RWPE1 (cell line): ENCODE measurements at regions not wholly inside any gene's neighbourhood (a gene's known extent, or its start where the extent isn't known, plus 50 kb on each side); places are given as distances from the start of the nearest gene placed in this dataset.
A peak's percentile ranks its signal among the peaks of the same experiment; 100 is the strongest.

Source experiments
- CTCF ChIA-PET: fragments of 350-600 bp; sonication (Branson Sonifier 250); formaldehyde crosslinking; extraction: SDS; loops from one replicate; lab custom pipeline; 2021; lab: Yijun Ruan, JAX
- POLR2A ChIA-PET: fragments of 400-600 bp; formaldehyde crosslinking; extraction: SDS; loops from one replicate; lab custom pipeline; 2020; ENCODE audit warnings: antibody characterized with exemption; ENCODE audit not compliant: low non-redundant PET; lab: Yijun Ruan, JAX
- DNase-seq: peaks from one replicate; pipeline ENCODE4 v3.0.0; 2012; ENCODE audit warnings: low spot score
- H3K27ac ChIP-seq: fragments of 450-650 bp; 2 replicates; pipeline ENCODE4 v1.5.1; 2017
- CTCF ChIP-seq: fragments of 450-650 bp; conservative IDR thresholded peaks from 2 replicates; pipeline ENCODE4 v1.5.1; 2017; ENCODE audit warnings: low read depth, mild to moderate bottlenecking

DNA sequence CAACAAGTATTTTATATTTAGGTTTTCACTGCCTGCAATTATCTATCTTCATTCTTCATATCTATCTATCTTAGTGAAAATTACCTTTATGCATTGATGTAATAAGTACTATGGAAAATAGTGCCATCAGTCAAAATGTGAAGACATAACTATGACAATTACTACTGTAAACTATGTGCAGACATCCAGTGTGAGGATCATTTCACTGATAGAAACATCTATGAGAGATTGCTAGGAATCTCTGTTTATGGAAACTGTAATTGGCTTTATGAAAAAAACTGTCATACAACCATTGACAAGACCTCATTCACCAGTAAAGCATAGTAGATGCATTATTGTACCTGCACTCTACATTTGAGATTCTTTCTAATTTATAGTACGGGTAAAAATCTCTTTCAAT, 401.0 kb downstream of the PMP22 start:
- ChIA-PET CTCF (no interaction called here), POLR2A (no interaction called here)
- TF ChIP-seq CTCF, result no peak
- no peak for DNase-seq
- H3K27ac ChIP-seq, result no peak overlapping the region

- no peak overlapping the region for H3K27ac ChIP-seq
- POLR2A ChIA-PET, result no interaction called here
- no peak for DNase-seq
- CTCF ChIA-PET, result no interaction called here
- no peak for TF ChIP-seq CTCF
Observed at GRCh38 chr17:14859542-14859941, 405.6 kb downstream of the PMP22 start.

GRCh38 chr17:14856176-14856575, 408.9 kb downstream of the PMP22 start:
- no peak for TF ChIP-seq CTCF
- no peak overlapping the region for H3K27ac ChIP-seq
- no peak for DNase-seq
- ChIA-PET CTCF (no interaction called here), POLR2A (no interaction called here)

- no peak for TF ChIP-seq CTCF
- no peak for DNase-seq
- H3K27ac ChIP-seq, result no peak overlapping the region
- POLR2A ChIA-PET, result no interaction called here
- CTCF ChIA-PET, result no interaction called here
Observed at GRCh38 chr17:14854691-14855090, 410.4 kb downstream of the PMP22 start.

DNA sequence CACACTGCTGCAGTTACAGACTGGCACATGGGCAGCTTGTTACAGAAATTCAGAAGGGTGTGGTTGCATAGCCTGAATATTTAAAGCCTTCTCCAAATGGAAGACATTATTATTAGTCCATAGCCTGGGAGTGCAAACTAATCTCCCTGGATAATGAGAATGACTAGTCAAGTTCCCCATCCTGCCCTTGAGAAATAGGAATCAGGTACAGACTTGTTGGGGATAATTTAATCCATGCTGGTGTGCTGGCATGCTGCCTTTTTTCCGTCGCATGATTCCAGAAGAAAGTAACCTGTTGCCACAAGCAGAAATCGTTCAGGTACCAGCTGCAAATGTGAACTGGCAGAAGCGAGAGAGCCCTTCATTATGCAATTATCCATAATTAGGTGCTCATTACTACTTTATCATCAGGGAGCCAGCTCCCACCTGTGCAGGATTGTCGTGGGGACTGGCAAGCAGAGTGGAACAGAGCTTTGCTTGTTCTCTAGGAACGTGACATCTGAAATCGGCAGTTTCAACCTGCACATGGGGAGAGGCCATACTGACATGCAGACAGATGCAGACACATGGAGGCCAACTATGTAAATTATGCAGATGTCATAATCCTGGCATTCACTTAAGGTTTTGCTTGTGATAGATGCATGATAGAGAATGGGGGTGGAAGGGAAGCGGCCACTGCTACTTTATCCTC, 419.4 kb downstream of the PMP22 start:
- CTCF ChIA-PET, result interaction anchor here (0.6 kb wide), 2 partner anchors 81 to 657 kb away, joined by 3 to 5 read pairs; no protein-coding TSS in a partner anchor
- no peak for TF ChIP-seq CTCF

GRCh38 chr17:14843086-14843795, 421.9 kb downstream of the PMP22 start:
- CTCF ChIA-PET, result no interaction called here

More for the DNA sequence above, 419.4 kb downstream of the PMP22 start:
- peak overlapping the region; percentile 92 for H3K27ac ChIP-seq
- DNase-seq, result peak; percentile 90
- POLR2A ChIA-PET, result no interaction called here

More at GRCh38 chr17:14843086-14843795, 421.9 kb downstream of the PMP22 start:
- POLR2A ChIA-PET, result no interaction called here
- H3K27ac ChIP-seq, result peak overlapping the region; percentile 94
- TF ChIP-seq CTCF, result no peak
- DNase-seq, result peak; percentile 59
